22Rv1 (cell line): ENCODE measurements at regions not wholly inside any gene's neighbourhood (a gene's known extent, or its start where the extent isn't known, plus 50 kb on each side); places are given as distances from the start of the nearest gene placed in this dataset.

Source experiments
- ZFX ChIP-seq: fragments of 450-650 bp; IDR thresholded peaks from 2 replicates; pipeline ENCODE4 v1.6.1; 2017; ENCODE audit warnings: antibody characterized with exemption, borderline replicate concordance
- TF ChIP-seq, protein P1 (sequence below): fragments of 450-650 bp; IDR thresholded peaks from 2 replicates; pipeline ENCODE4 v1.5.1; 2017; ENCODE audit warnings: mild to moderate bottlenecking

DNA sequence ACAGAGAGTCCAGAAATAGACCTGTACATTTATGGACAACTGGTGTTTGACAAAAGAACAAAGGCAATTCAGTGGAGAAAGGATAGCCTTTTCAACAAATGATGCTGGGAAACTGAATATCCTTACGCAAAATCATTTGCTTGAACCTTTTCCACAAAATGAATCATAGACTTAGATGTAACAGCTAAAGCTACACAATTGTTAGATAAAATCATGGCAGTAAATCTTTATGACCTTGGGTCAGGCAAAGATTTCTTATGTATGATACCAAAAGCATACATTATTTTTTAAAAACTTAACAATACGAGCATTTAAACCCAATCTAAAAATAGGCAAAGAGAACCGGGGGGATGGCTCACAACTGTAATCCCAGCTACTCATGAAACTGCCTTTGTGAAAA, 73.5 kb upstream of the DST start:
- TF ChIP-seq ZFX, result no peak
- TF ChIP-seq, protein P1, sequence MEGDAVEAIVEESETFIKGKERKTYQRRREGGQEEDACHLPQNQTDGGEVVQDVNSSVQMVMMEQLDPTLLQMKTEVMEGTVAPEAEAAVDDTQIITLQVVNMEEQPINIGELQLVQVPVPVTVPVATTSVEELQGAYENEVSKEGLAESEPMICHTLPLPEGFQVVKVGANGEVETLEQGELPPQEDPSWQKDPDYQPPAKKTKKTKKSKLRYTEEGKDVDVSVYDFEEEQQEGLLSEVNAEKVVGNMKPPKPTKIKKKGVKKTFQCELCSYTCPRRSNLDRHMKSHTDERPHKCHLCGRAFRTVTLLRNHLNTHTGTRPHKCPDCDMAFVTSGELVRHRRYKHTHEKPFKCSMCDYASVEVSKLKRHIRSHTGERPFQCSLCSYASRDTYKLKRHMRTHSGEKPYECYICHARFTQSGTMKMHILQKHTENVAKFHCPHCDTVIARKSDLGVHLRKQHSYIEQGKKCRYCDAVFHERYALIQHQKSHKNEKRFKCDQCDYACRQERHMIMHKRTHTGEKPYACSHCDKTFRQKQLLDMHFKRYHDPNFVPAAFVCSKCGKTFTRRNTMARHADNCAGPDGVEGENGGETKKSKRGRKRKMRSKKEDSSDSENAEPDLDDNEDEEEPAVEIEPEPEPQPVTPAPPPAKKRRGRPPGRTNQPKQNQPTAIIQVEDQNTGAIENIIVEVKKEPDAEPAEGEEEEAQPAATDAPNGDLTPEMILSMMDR, result no peak
